ENCODE measurements at regions not wholly inside any gene's neighbourhood (a gene's known extent, or its start where the extent isn't known, plus 50 kb on each side); places are given as distances from the start of the nearest gene placed in this dataset.

GRCh38 chr21:20283836-20284235 lies 714.4 kb upstream of the NCAM2 start:
- no peaks in the 10 kb centered on the region for H4K20me1 ChIP-seq (replicated peaks; ENCODE audit: control insufficient read depth, insufficient read depth, low read length)
- no peak for DNase-seq (ENCODE audit: extremely low read depth in 1 of 4, low spot score in 3 of 4)
- no peak for TF ChIP-seq HDAC3 (IDR thresholded peaks at IDR 0.05; ENCODE audit: borderline replicate concordance, partially characterized antibody)
- no peak for TF ChIP-seq RREB1 (CRISPR knock-in tag; IDR thresholded peaks at IDR 0.05)
- no peak for TF ChIP-seq U2AF2 (optimal IDR thresholded peaks at IDR 0.05; ENCODE audit: low read depth, low read length)
- TF ChIP-seq CBFA2T2 (conservative IDR thresholded peaks at IDR 0.05): no peak
- TF ChIP-seq SP1 (CRISPR knock-in tag; IDR thresholded peaks at IDR 0.05): no peak
- TF ChIP-seq HES1 (IDR thresholded peaks at IDR 0.05; ENCODE audit: low read depth): no peak
- TF ChIP-seq E2F6 (IDR thresholded peaks at IDR 0.05; ENCODE audit: borderline replicate concordance in 1 of 2, extremely low read depth in 1 of 2, insufficient read depth in 1 of 2, insufficient read length in 1 of 2, low read depth in 1 of 2, low read length in 1 of 2, poor library complexity in 1 of 2, severe bottlenecking in 1 of 2): no peak
- no peaks in the 10 kb centered on the region for H3K4me1 ChIP-seq (replicated peaks in 1 of 2; ENCODE audit: control insufficient read depth in 2 of 2, insufficient read depth in 2 of 2, low read length in 2 of 2)
- FAIRE-seq: no peak
- no peak overlapping the region for H3K9ac ChIP-seq (ENCODE audit: insufficient read depth in 1 of 2, low read depth in 2 of 2, low read length in 2 of 2)
- ChIA-PET CTCF (ENCODE audit: low intra/inter-chr PET ratio) (no interaction called here), POLR2A (no interaction called here)
- WGBS (ENCODE audit: insufficient coverage, low coverage, missing lambda C conversion rate): 6% methylated on average over 1 of the region's 1 CpG
- in situ Hi-C loops (cut with MboI): no loop called here
- H3K9me3 ChIP-seq (replicated peaks; ENCODE audit: control insufficient read depth, insufficient read depth, low read depth, low read length): no peaks in the 10 kb centered on the region; the same call in 1 of the 2 replicates
- intact Hi-C loops (cut with micrococcal nuclease): no loop called here
- no peaks in the 10 kb centered on the region for H3K9me1 ChIP-seq (ENCODE audit: control insufficient read depth, insufficient read depth, low read length)
- no peaks in the 10 kb centered on the region for H3K27me3 ChIP-seq (ENCODE audit: control insufficient read depth in 2 of 2, insufficient read depth in 2 of 2, low read length in 2 of 2)
- no peaks in the 10 kb centered on the region for H3K79me2 ChIP-seq (ENCODE audit: control insufficient read depth, insufficient read depth, low read length)
- no peak overlapping the region for H3K27ac ChIP-seq (ENCODE audit: extremely low read depth, low read depth, low read length)
- H2AFZ ChIP-seq (ENCODE audit: low read depth, low read length): no peak overlapping the region
- no TSS peak for BruUV-seq (replicated peaks)
- H3K4me2 ChIP-seq (ENCODE audit: insufficient read depth, low read length): no peak overlapping the region
- no peak for ATAC-seq
- H3K36me3 ChIP-seq (ENCODE audit: control insufficient read depth, insufficient read depth, low read length): no peaks in the 10 kb centered on the region
- H3K4me3 ChIP-seq: no peak overlapping the region

Data from K562 (cell line).